T-helper 17 cell (primary cell): ENCODE measurements at regions not wholly inside any gene's neighbourhood (a gene's known extent, or its start where the extent isn't known, plus 50 kb on each side); places are given as distances from the start of the nearest gene placed in this dataset.

Experiments used
- ATAC-seq: fragments of 150-1000 bp; cut with Tn5 transposase; 2 replicates; pipeline ENCODE4 v1.10.0; 2021; ENCODE audit warnings: mild to moderate bottlenecking, moderate library complexity
- DNase-seq, 3 donors: peaks; one replicate each; pipeline versions ENCODE4 v3.0.0 to v3.0.0-alpha.2; 2020 to 2021
- H3K9me3 ChIP-seq: one replicate; pipeline ENCODE4 v1.7.0; 2013; ENCODE audit warnings: low read length, mild to moderate bottlenecking; ENCODE audit not compliant: control insufficient read depth, poor library complexity, severe bottlenecking
- H3K27ac Mint-ChIP-seq: one replicate; pipeline ENCODE4 v1.8.0; 2022; ENCODE audit warnings: mild to moderate bottlenecking, moderate library complexity, mixed read lengths
- H3K27me3 Mint-ChIP-seq: one replicate; pipeline ENCODE4 v1.8.0; 2022; ENCODE audit warnings: mixed read lengths
- H3K36me3 Mint-ChIP-seq: one replicate; pipeline ENCODE4 v1.8.0; 2022; ENCODE audit warnings: low read depth, mixed read lengths
- H3K4me1 Mint-ChIP-seq: one replicate; pipeline ENCODE4 v1.8.0; 2022; ENCODE audit warnings: mild to moderate bottlenecking, mixed read lengths
- H3K4me3 Mint-ChIP-seq: one replicate; pipeline ENCODE4 v1.8.0; 2022; ENCODE audit warnings: mild to moderate bottlenecking, moderate library complexity, mixed read lengths

DNA sequence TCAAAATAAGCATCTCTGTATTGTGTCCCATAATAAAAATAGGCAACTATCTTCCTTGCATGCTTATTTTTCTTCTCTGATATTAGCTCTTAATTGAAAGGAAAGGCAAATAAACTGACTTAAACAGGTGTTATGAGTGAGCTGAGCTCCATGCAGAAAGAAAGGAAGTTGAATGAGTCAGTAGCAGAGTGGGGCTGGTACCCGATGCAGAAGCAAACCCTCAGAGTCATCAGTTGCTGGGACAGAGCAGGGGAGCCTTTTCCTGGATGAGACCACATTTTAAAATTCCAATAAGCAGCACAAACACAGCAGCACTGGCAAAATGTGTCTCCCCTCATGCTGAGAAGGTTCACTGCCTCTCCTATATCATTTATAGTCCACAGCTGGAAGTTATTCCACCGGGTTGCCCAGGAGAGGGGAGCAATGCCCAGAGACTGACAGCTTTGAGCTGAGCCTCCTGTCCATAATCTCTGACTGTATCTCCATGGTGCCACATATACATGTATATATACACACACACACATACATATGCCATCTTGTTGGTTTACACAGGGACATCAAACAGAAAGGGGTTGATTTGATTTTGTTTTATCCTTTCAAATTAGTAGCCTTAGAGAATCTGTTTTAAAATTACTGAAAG is 274.3 kb upstream of the PPARGC1A start:
- no peak for ATAC-seq
- Mint-ChIP-seq H3K4me1 (no peaks in the 10 kb centered on the region), H3K27ac (no peak overlapping the region), H3K27me3 (no peaks in the 10 kb centered on the region), H3K36me3 (no peaks in the 10 kb centered on the region), H3K4me3 (no peak overlapping the region)
- no peaks in the 10 kb centered on the region for H3K9me3 ChIP-seq
- DNase-seq = no peak

DNA sequence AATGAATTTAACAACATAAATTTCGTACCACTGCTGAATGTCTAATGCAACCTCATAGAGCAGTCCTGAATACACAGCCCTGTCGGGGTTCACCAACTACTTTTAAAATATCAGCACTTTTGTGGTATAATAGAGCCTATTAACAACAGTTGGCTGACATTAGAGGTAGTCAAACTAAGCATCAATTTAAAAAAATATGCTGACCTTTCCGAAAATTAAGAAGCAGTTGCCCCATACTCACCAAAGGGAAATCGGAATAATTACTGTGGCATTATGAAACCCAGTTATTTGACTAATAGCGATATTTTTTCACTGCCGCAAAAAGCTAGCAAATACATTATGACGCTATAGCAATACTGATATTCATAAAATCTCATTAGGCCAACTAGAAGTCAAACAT is 273.5 kb upstream of the PPARGC1A start:
- no peak overlapping the region for H3K4me3 Mint-ChIP-seq
- H3K27ac Mint-ChIP-seq = no peak overlapping the region
- no peaks in the 10 kb centered on the region for H3K36me3 Mint-ChIP-seq
- DNase-seq = no peak
- H3K9me3 ChIP-seq = no peaks in the 10 kb centered on the region
- no peak for ATAC-seq
- H3K4me1 Mint-ChIP-seq = no peaks in the 10 kb centered on the region
- H3K27me3 Mint-ChIP-seq = no peaks in the 10 kb centered on the region

DNA sequence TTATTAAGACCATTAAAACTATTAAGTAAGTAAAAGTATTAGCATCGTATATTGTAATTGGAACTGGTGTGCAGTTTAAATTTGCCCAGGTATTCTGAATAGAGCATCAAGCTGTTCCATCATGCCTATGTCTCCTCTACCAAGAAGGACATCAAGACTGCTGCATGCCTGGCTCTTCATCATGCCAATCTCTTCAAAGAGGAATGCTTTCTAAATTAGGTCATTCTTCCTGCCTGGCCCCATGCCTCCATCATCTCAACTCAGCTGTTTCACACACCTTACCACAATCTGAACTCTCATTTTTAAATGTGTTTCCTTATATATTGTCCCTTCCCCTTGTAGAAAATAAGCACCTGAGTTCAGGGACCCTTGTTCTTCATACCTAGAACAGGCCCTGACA is 270.5 kb upstream of the PPARGC1A start:
- H3K4me1 Mint-ChIP-seq = no peaks in the 10 kb centered on the region
- H3K4me3 Mint-ChIP-seq = no peak overlapping the region
- ATAC-seq (no peak), DNase-seq (no peak)
- H3K27me3 Mint-ChIP-seq = no peaks in the 10 kb centered on the region
- no peaks in the 10 kb centered on the region for H3K9me3 ChIP-seq
- H3K27ac Mint-ChIP-seq = no peak overlapping the region
- H3K36me3 Mint-ChIP-seq = no peaks in the 10 kb centered on the region

DNA sequence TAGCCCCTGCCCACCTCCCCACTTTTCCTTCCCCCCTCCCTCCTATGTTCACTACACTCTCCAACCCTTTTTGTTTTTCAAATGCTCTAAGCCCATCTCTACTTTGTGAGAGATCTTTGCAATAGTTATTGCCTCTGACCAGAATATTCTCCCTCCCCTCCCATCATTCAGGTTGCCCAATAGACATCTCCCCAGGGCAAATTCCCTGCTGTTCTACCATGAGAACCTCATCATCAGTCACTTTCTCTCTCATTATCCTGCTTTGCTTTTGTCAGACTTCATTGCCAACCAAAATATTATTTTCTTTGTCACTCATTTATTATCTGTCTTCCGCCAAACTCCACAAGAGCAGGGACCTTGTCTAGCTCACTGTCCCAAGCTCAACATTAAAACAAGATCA is 268.2 kb upstream of the PPARGC1A start:
- DNase-seq = no peak
- H3K9me3 ChIP-seq = no peaks in the 10 kb centered on the region
- H3K27me3 Mint-ChIP-seq = no peaks in the 10 kb centered on the region
- no peak for ATAC-seq
- H3K4me1 Mint-ChIP-seq = no peaks in the 10 kb centered on the region
- no peak overlapping the region for H3K27ac Mint-ChIP-seq
- H3K36me3 Mint-ChIP-seq = no peaks in the 10 kb centered on the region
- no peak overlapping the region for H3K4me3 Mint-ChIP-seq

DNA sequence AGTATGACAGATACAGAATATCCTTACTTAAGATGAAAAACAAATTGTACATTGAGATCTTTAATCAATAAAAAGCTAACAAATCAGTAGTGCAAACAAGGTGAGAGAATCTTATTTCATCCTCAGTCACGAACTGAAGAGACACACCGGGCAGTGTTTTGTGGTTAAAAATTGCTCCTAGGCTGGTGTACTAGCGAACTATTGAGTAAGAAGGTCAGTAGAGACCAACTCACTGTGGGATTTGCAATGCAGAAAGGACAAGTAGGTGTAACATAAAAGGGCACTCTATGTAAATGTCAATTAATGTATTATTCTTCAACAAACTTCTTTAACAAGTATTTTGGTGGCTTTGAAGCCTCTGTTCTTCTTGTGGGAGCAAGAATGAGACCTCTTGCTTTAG is 260.2 kb upstream of the PPARGC1A start:
- ATAC-seq (no peak), DNase-seq (no peak)
- no peaks in the 10 kb centered on the region for H3K27me3 Mint-ChIP-seq
- no peaks in the 10 kb centered on the region for H3K36me3 Mint-ChIP-seq
- H3K27ac Mint-ChIP-seq = no peak overlapping the region
- H3K9me3 ChIP-seq = no peaks in the 10 kb centered on the region
- no peak overlapping the region for H3K4me3 Mint-ChIP-seq
- no peaks in the 10 kb centered on the region for H3K4me1 Mint-ChIP-seq

DNA sequence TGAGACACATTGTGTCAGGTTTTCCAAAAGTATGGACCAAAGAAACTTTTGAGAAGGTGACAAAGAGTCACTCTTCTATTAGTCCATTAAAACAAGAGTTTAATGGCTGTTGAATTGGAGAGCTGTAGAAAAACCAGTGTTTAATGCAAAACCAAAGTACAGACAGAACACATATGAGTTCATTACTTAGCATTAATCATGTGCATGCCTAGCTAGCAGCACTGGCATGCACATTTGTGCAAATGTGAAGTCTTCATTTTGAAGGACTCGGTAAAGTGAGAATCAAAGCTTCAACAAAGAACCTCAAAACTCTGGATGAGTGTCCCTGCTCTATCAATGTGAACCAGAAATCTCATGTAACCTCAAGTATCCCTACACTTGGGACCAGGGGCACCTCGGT is 256.3 kb upstream of the PPARGC1A start:
- H3K36me3 Mint-ChIP-seq = no peaks in the 10 kb centered on the region
- no peak overlapping the region for H3K27ac Mint-ChIP-seq
- no peaks in the 10 kb centered on the region for H3K9me3 ChIP-seq
- H3K4me1 Mint-ChIP-seq = no peaks in the 10 kb centered on the region
- no peaks in the 10 kb centered on the region for H3K27me3 Mint-ChIP-seq
- no peak overlapping the region for H3K4me3 Mint-ChIP-seq
- no peak for DNase-seq
- no peak for ATAC-seq

DNA sequence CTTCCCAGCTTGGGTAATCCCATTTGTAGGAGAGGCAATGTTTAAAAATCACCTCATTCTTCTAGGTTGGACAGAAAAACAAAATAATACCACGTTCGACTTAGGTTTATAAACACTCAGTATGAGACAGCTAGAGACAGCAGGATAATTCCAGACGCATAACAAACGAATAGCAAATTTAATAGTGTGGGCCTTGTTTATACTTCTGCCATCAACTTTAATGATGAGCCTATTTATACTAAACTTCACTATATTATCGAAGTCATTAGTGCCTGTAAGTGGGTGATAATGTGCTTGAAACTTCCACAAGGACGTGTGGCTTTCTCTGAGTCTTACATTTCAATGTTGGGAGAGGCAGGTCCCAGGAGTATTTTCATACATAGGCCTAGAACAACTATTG is 255.7 kb upstream of the PPARGC1A start:
- Mint-ChIP-seq H3K4me3 (no peak overlapping the region), H3K36me3 (no peaks in the 10 kb centered on the region), H3K27ac (no peak overlapping the region), H3K4me1 (no peaks in the 10 kb centered on the region), H3K27me3 (no peaks in the 10 kb centered on the region)
- DNase-seq (no peak), ATAC-seq (no peak)
- H3K9me3 ChIP-seq = no peaks in the 10 kb centered on the region

DNA sequence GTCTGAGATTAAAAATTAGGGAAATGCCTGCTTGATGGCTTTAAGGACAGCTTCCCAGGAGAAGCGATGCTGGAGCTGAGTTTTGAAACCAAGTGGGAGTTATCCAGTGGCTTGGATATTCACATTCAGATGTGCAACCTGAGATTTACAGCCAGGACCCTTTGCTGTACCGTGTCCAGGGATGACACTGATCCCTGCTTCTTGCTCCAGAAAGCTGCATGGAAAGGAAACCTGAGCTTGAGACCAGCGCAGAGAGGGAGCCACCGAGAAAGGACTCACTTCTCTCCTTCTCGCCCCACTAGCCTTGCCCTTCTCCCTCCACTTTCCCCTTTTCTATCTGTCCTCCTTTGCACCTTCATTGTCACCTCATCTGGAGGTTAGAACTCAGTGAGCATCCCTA is 254.5 kb upstream of the PPARGC1A start:
- DNase-seq (no peak), ATAC-seq (no peak)
- H3K4me1 Mint-ChIP-seq = no peaks in the 10 kb centered on the region
- H3K36me3 Mint-ChIP-seq = no peaks in the 10 kb centered on the region
- no peak overlapping the region for H3K4me3 Mint-ChIP-seq
- no peaks in the 10 kb centered on the region for H3K9me3 ChIP-seq
- no peaks in the 10 kb centered on the region for H3K27me3 Mint-ChIP-seq
- no peak overlapping the region for H3K27ac Mint-ChIP-seq

DNA sequence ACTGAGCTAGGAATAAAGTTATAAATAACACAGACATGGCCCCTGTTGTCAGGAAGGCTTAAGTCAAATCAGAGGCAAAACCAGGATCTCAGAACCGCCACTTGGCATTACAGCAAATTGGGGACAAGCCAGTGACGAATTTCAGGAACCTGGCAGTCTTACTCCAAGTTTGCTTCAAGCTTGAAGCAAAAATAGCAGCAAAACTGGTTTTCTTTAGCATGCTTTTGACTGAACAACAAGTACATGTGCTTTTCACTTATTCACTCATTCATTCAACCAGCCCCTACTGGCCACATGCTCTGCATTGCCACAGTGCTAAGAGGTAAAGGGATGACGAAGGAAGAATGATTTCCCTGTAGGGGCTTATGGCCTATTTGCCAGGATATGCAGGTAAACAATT is 253.9 kb upstream of the PPARGC1A start:
- no peak for ATAC-seq
- H3K4me1 Mint-ChIP-seq = no peaks in the 10 kb centered on the region
- no peaks in the 10 kb centered on the region for H3K36me3 Mint-ChIP-seq
- no peak for DNase-seq
- H3K27me3 Mint-ChIP-seq = no peaks in the 10 kb centered on the region
- no peak overlapping the region for H3K27ac Mint-ChIP-seq
- H3K9me3 ChIP-seq = no peaks in the 10 kb centered on the region
- no peak overlapping the region for H3K4me3 Mint-ChIP-seq

DNA sequence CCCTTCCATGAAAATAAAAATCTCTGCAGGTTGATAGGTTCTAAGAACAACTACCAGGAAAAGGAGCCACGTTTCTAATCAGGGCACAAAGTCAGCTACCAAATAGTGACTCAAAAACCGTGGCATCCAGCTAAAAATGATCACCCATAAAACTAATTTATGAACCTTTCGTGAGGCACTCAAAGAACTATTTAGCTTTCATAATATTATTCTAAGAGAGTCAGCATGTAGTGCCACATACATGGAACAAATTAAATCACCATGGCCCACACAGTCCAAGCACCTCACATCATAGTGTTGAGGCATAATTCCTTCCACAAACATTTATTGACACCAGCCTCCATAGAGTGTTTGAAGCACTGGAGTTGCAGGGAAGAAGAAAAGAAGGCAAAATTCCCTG is 252.0 kb upstream of the PPARGC1A start:
- H3K27ac Mint-ChIP-seq = no peak overlapping the region
- no peaks in the 10 kb centered on the region for H3K4me1 Mint-ChIP-seq
- H3K9me3 ChIP-seq = no peaks in the 10 kb centered on the region
- no peak for DNase-seq
- no peak for ATAC-seq
- no peaks in the 10 kb centered on the region for H3K36me3 Mint-ChIP-seq
- H3K27me3 Mint-ChIP-seq = no peaks in the 10 kb centered on the region
- no peak overlapping the region for H3K4me3 Mint-ChIP-seq

DNA sequence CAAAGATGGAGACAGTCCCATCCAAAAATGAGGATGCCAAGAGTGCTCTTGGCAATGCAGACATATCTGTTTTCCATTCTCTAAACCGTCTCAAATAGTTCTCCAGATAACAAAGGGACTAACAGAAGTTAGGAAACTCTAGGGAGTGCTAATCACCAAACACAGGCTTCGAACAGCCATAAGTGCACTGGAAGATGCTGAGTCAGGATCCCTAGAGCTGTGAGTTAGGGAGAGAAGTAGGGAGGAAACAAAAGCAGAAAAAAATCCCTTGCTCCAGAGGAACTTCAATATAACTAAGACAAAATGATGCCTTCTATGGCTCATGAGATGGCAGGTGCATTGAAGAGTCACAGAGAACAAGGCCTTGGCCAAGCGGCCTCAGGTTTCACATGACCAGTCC is 251.0 kb upstream of the PPARGC1A start:
- no peaks in the 10 kb centered on the region for H3K27me3 Mint-ChIP-seq
- ATAC-seq (no peak), DNase-seq (no peak)
- no peak overlapping the region for H3K27ac Mint-ChIP-seq
- no peaks in the 10 kb centered on the region for H3K4me1 Mint-ChIP-seq
- H3K36me3 Mint-ChIP-seq = no peaks in the 10 kb centered on the region
- H3K4me3 Mint-ChIP-seq = no peak overlapping the region
- H3K9me3 ChIP-seq = no peaks in the 10 kb centered on the region

DNA sequence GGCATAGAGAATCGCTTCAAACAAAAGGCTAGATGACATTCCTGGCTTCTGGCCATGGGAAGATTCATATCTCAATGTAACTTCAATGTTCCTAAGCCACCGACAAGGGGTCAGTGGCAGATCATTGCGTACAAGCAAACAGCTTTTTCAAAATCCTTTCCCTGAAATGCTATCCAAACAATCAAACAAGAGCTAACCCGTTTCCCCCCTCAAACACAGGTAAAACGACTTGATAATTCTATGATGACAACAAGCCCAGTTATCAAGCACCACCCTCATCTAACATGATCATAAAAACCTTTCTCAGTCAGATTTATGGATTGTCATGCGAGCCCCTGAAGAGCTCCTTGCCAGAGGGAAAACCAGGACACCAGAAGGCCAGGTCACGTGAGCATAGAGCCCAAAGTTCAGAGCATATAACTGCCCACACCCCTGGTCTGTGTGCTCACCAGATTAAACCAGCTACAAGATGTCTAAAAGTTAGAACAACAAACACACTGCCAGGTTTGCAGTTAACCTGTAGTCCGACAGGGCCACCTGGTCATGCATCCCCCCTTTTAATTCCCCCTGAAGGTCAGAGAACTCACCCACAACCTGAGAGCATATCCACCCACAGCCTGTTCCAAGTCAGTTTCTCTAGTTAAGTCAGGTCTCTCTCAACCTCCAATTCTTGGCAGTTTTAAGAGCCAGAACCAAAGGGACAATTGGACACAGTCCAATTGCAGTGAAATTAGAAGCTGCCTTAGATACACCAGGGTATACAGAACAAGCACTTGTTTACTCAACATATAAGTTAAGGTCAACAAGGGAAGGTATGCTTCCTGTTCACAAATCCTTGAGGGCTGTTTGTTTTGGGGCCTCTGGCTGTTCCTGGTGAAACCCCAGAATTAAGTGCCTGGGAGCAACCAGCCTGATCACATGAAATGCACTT is 248.1 kb upstream of the PPARGC1A start:
- Mint-ChIP-seq H3K36me3 (no peaks in the 10 kb centered on the region), H3K27me3 (no peaks in the 10 kb centered on the region), H3K27ac (no peak overlapping the region), H3K4me1 (no peaks in the 10 kb centered on the region), H3K4me3 (no peak overlapping the region)
- no peak for ATAC-seq
- H3K9me3 ChIP-seq = no peaks in the 10 kb centered on the region
- no peak for DNase-seq

DNA sequence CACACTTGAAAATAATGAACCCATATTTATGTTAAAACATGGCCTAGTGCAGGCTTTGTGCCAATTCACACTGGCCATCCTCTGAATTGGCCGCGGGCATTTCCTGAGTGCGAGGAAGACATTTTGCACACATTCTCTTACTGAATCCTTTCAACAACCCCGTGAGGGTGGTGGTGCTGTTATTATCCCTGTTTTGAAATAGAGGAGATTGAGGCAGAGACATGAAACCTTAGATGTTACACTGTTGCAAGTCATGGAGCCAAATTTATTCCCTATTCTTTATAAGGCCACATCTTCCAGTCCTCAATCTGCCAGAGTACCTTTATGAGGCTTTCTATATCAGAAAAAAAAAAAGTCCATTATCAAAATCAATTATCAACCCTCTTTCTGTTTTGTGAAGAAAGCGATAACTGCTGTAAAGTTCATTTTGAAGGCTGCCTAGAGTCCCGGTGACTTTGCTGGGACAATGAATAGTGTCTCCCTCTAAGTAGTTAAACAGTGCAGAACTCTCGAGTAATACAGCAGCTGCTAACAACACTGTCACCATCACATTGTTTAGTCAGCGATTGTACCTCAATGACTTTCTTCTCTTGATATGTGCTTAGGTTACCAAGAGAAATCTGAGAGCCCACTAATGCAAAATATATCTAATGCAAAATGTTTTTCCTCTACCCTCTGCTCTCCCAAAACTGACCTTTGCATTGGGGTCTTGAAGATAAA is 242.3 kb upstream of the PPARGC1A start:
- no peaks in the 10 kb centered on the region for H3K36me3 Mint-ChIP-seq
- no peaks in the 10 kb centered on the region for H3K4me1 Mint-ChIP-seq
- no peak for DNase-seq
- ATAC-seq = no peak
- no peaks in the 10 kb centered on the region for H3K9me3 ChIP-seq
- H3K27ac Mint-ChIP-seq = no peak overlapping the region
- H3K27me3 Mint-ChIP-seq = no peaks in the 10 kb centered on the region
- no peak overlapping the region for H3K4me3 Mint-ChIP-seq
